ENCODE measurements at regions not wholly inside any gene's neighbourhood (a gene's known extent, or its start where the extent isn't known, plus 50 kb on each side); places are given as distances from the start of the nearest gene placed in this dataset.

- TF ChIP-seq TCF12 (IDR thresholded peaks at IDR 0.05; ENCODE audit: low read depth): no peak
- TF ChIP-seq RAD21 (IDR thresholded peaks at IDR 0.05; ENCODE audit: low read depth): no peak
- no peak for TF ChIP-seq MAX (IDR thresholded peaks at IDR 0.05)
- no peak for TF ChIP-seq FOXM1 (IDR thresholded peaks at IDR 0.05; ENCODE audit: borderline replicate concordance, low read depth)
- TF ChIP-seq CREB1 (IDR thresholded peaks at IDR 0.05; ENCODE audit: low read depth): no peak
- no peak for TF ChIP-seq TAF1 (IDR thresholded peaks at IDR 0.05; ENCODE audit: low read depth)
- no peak for TF ChIP-seq EGR1 (IDR thresholded peaks at IDR 0.05)
- no peak for TF ChIP-seq CEBPB (IDR thresholded peaks at IDR 0.05)
- TF ChIP-seq TEAD4 (IDR thresholded peaks at IDR 0.05): no peak
- TF ChIP-seq ZBTB7A (IDR thresholded peaks at IDR 0.05; ENCODE audit: low read depth): no peak
- TF ChIP-seq EP300 (IDR thresholded peaks at IDR 0.05; ENCODE audit: borderline replicate concordance): no peak
- TF ChIP-seq NFIC (IDR thresholded peaks at IDR 0.05): no peak
- TF ChIP-seq YY1 (IDR thresholded peaks at IDR 0.05; ENCODE audit: low read depth): no peak
- no peak for TF ChIP-seq USF1 (IDR thresholded peaks at IDR 0.05)
- no peak for TF ChIP-seq REST (IDR thresholded peaks at IDR 0.05; ENCODE audit: low read depth)
Observed at GRCh38 chr5:105172918-105173317, 1610.3 kb upstream of the NUDT12 start.

GRCh38 chr5:105168806-105169205, 1606.2 kb upstream of the NUDT12 start:
- TF ChIP-seq YY1 (IDR thresholded peaks at IDR 0.05; ENCODE audit: low read depth) (no peak), MAX (IDR thresholded peaks at IDR 0.05) (no peak), NFIC (IDR thresholded peaks at IDR 0.05) (no peak), TAF1 (IDR thresholded peaks at IDR 0.05; ENCODE audit: low read depth) (no peak), EGR1 (IDR thresholded peaks at IDR 0.05) (no peak), FOXM1 (IDR thresholded peaks at IDR 0.05; ENCODE audit: borderline replicate concordance, low read depth) (no peak), REST (IDR thresholded peaks at IDR 0.05; ENCODE audit: low read depth) (no peak), CREB1 (IDR thresholded peaks at IDR 0.05; ENCODE audit: low read depth) (no peak), EP300 (IDR thresholded peaks at IDR 0.05; ENCODE audit: borderline replicate concordance) (no peak), TEAD4 (IDR thresholded peaks at IDR 0.05) (no peak), RAD21 (IDR thresholded peaks at IDR 0.05; ENCODE audit: low read depth) (no peak), USF1 (IDR thresholded peaks at IDR 0.05) (no peak), CEBPB (IDR thresholded peaks at IDR 0.05) (no peak)

GRCh38 chr5:105167092-105167491, 1604.5 kb upstream of the NUDT12 start:
- no peak for TF ChIP-seq EP300 (IDR thresholded peaks at IDR 0.05; ENCODE audit: borderline replicate concordance)
- no peak for TF ChIP-seq ZBTB7A (IDR thresholded peaks at IDR 0.05; ENCODE audit: low read depth)
- TF ChIP-seq MAX (IDR thresholded peaks at IDR 0.05): no peak
- TF ChIP-seq EGR1 (IDR thresholded peaks at IDR 0.05): no peak
- no peak for TF ChIP-seq TAF1 (IDR thresholded peaks at IDR 0.05; ENCODE audit: low read depth)
- no peak for TF ChIP-seq TEAD4 (IDR thresholded peaks at IDR 0.05)
- no peak for TF ChIP-seq NFIC (IDR thresholded peaks at IDR 0.05)
- no peak for TF ChIP-seq CREB1 (IDR thresholded peaks at IDR 0.05; ENCODE audit: low read depth)
- no peak for TF ChIP-seq USF1 (IDR thresholded peaks at IDR 0.05)
- no peak for TF ChIP-seq CEBPB (IDR thresholded peaks at IDR 0.05)
- TF ChIP-seq RAD21 (IDR thresholded peaks at IDR 0.05; ENCODE audit: low read depth): no peak
- no peak for TF ChIP-seq YY1 (IDR thresholded peaks at IDR 0.05; ENCODE audit: low read depth)

GRCh38 chr5:105163547-105163946, 1601.0 kb upstream of the NUDT12 start:
- TF ChIP-seq REST (IDR thresholded peaks at IDR 0.05; ENCODE audit: low read depth) (no peak), NFIC (IDR thresholded peaks at IDR 0.05) (no peak), TEAD4 (IDR thresholded peaks at IDR 0.05) (no peak), FOXM1 (IDR thresholded peaks at IDR 0.05; ENCODE audit: borderline replicate concordance, low read depth) (no peak), ZBTB7A (IDR thresholded peaks at IDR 0.05; ENCODE audit: low read depth) (no peak)
